Brain microvascular endothelial cell (primary cell): ENCODE measurements at regions not wholly inside any gene's neighbourhood (a gene's known extent, or its start where the extent isn't known, plus 50 kb on each side); places are given as distances from the start of the nearest gene placed in this dataset.

Experiments used
- DNase-seq: peaks from one replicate; pipeline ENCODE4 v3.0.0-alpha.2; 2020
- H3K27ac ChIP-seq: fragments of 250-450 bp; sonication (Bioruptor Pico); 2 replicates; pipeline ENCODE4 v1.5.1; 2020; ENCODE audit warnings: mild to moderate bottlenecking, moderate library complexity
- H3K27me3 ChIP-seq: fragments of 250-450 bp; sonication (Bioruptor Pico); replicated peaks from 2 replicates; pipeline ENCODE4 v1.5.1; 2020; ENCODE audit warnings: mild to moderate bottlenecking
- H3K36me3 ChIP-seq: fragments of 250-450 bp; sonication (Bioruptor Pico); replicated peaks from 2 replicates; pipeline ENCODE4 v1.5.1; 2020; ENCODE audit warnings: mild to moderate bottlenecking
- H3K4me3 ChIP-seq: 2 replicates; pipeline ENCODE4 v1.5.1; 2011; ENCODE audit warnings: low read depth, mild to moderate bottlenecking, control low read depth, low read length, moderate library complexity
- in situ Hi-C: cut with HindIII; loops from 2 replicates; pipeline ENCODE4 v1.10.0; 2017; ENCODE audit warnings: low sequenced_read_pairs, low pct_ligation_motif_present
- TF ChIP-seq, protein P1 (sequence below): IDR thresholded peaks from 2 replicates; pipeline ENCODE4 v1.5.1; 2011; ENCODE audit warnings: low read depth, mild to moderate bottlenecking, moderate library complexity, low read length, control low read depth, inconsistent platforms; ENCODE audit errors: missing control alignments

DNA sequence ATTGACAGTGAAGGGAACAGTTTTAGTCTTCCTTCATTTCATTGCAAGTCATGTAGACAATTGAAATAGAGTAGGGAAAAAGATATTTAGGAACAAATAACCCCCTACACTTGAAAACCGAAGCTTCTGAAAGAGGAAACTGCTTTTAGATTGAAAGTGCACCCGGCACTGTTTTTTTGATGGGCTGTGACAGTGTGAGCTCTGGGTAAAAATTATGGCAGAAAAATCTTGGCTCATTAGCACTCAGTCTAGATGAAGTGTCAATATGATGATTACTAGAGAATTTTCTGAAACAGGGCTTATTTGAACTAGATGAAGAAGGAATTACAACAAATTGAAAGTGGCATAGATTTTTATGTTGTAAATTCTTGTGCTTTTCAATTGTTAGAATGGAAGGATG is 1132.4 kb downstream of the RAPGEF2 start:
- Histone ChIP-seq H3K36me3 (no peaks in the 10 kb centered on the region), H3K27ac (no peak overlapping the region), H3K27me3 (no peaks in the 10 kb centered on the region), H3K4me3 (no peak overlapping the region)
- TF ChIP-seq, protein P1, sequence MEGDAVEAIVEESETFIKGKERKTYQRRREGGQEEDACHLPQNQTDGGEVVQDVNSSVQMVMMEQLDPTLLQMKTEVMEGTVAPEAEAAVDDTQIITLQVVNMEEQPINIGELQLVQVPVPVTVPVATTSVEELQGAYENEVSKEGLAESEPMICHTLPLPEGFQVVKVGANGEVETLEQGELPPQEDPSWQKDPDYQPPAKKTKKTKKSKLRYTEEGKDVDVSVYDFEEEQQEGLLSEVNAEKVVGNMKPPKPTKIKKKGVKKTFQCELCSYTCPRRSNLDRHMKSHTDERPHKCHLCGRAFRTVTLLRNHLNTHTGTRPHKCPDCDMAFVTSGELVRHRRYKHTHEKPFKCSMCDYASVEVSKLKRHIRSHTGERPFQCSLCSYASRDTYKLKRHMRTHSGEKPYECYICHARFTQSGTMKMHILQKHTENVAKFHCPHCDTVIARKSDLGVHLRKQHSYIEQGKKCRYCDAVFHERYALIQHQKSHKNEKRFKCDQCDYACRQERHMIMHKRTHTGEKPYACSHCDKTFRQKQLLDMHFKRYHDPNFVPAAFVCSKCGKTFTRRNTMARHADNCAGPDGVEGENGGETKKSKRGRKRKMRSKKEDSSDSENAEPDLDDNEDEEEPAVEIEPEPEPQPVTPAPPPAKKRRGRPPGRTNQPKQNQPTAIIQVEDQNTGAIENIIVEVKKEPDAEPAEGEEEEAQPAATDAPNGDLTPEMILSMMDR, result no peak
- in situ Hi-C loops, result no loop called here
- no peak for DNase-seq

DNA sequence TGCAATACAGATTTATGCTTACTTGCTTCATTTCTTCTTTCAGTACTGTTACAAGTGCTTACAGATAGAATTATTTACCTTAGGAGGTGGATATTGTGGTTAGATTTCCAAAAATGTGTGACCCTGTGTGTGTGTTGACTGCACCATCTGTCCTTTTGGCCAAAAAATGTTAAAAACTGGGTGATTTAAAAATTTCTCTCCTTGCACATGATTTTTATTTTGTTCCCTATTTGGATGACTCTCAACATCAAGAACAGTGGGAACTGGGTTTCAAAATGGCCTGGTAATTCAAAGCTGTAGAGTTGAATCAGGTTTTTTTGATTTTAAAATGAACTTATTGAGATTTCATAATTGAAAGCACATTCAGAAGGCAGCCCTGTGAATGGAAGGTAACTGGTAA is 1132.9 kb downstream of the RAPGEF2 start:
- Histone ChIP-seq H3K27ac (no peak overlapping the region), H3K36me3 (no peaks in the 10 kb centered on the region), H3K27me3 (no peaks in the 10 kb centered on the region), H3K4me3 (no peak overlapping the region)
- DNase-seq, result no peak
- TF ChIP-seq, protein P1, result no peak
- in situ Hi-C loops, result no loop called here

DNA sequence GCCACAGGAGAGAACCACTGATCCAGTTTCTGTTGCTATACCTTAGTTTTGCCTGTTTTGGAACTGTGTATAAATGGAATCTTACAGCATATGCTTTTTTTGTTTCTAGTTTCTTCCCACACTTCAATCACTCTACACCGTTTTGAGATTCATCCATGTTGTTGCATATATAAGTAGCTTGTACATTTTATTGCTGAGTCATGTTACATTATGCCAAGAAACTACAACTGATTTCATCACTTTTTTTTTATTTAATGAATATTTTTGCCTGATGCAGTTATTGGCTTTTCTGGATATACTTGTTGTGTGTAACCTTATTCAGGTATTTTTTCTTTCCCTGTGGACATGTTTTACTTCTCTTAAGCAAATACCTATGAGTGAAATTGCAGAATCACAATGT is 1135.9 kb downstream of the RAPGEF2 start:
- no peak overlapping the region for H3K27ac ChIP-seq
- no peak for DNase-seq
- H3K27me3 ChIP-seq, result no peaks in the 10 kb centered on the region
- in situ Hi-C loops, result no loop called here
- H3K4me3 ChIP-seq, result no peak overlapping the region
- TF ChIP-seq, protein P1, result no peak
- no peaks in the 10 kb centered on the region for H3K36me3 ChIP-seq

DNA sequence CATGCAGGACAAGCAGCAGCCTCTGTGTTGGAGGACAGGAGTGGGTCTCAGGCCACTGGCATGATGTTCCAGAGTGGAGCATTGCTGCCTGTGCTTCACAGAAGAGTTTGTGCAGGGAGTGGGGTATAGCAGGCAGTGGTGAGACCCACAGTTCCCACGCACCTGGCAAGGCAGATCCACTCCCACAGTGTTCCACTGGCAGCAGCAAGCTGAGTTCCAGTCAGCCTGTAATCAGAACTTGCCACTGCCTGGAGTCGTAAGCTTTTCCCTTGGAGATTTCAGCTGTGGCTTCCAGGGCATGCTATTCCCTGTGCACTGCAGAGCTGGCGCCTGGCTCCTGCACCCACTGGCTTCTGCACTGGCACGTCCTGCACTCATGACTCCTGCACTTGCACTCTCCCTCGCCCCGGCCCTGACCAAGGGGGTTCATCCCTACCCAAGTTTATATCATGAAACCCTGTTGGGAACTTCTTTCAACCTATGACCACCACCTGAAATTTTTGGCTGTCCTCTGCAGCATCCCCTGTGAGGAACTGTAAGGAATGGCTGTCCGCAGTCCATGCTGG is 1144.3 kb downstream of the RAPGEF2 start:
- H3K4me3 ChIP-seq, result no peak overlapping the region
- no peak overlapping the region for H3K27ac ChIP-seq
- TF ChIP-seq, protein P1, result no peak
- no peak for DNase-seq
- H3K36me3 ChIP-seq, result no peaks in the 10 kb centered on the region
- no peaks in the 10 kb centered on the region for H3K27me3 ChIP-seq
- in situ Hi-C loops, result no loop called here

DNA sequence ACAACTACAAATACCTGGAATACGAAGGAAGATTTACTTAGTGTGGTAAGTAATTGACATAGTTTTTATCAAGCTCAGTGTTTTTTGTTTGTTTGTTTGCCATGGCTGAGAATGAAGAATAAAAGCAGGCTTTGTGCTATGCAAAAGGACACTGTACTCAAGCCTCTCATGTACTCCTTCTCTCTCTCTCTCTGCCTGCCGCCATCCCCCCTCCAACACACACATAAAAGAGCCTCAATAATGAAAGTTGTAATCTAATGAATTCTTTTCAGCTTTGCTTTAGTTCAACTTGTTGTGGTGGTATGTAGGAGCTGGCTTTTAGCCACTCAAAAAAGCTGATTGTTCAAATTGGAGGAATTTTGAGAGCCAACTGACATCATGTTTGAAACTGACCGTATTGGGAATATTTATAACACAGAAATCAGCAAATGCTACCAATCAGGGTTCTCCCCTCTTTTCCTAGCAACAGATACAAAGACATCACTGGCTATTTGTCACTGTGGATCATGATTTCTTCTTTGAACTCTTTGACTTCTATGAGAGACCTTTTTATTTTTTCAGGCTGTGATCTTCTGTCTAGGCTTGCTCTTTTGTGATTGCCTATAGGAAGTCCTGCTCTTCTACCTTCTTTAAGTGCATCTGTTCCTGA is 1148.8 kb downstream of the RAPGEF2 start:
- H3K4me3 ChIP-seq, result no peak overlapping the region
- no peak for DNase-seq
- in situ Hi-C loops, result no loop called here
- H3K27ac ChIP-seq, result no peak overlapping the region
- TF ChIP-seq, protein P1, result no peak
- H3K27me3 ChIP-seq, result no peaks in the 10 kb centered on the region
- H3K36me3 ChIP-seq, result no peaks in the 10 kb centered on the region

DNA sequence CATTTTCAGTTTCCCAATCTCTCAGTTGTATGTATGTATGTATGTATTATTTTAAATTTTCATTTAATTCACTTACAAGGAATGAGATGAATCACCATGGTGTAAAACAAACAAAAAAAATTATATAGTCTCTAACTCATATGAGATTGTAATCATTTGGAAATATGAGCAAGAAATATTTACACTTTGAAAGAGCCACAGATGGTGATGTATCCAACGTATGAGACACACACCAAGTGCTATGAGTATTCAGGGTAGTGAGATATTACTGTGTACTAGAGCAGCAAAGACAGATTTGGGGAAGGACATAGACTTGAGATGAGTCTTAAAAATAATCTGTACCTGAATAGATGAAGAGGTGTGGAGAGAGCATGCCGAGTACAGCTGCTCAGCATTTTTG is 1154.4 kb downstream of the RAPGEF2 start:
- H3K27ac ChIP-seq, result no peak overlapping the region
- no peaks in the 10 kb centered on the region for H3K27me3 ChIP-seq
- DNase-seq, result no peak
- TF ChIP-seq, protein P1, result no peak
- in situ Hi-C loops, result no loop called here
- H3K4me3 ChIP-seq, result no peak overlapping the region
- no peaks in the 10 kb centered on the region for H3K36me3 ChIP-seq
